Stimulated activated naive CD8-positive, alpha-beta T cell treated with anti-CD3 and anti-CD28 coated beads, Interleukin-15, amount 100 ng/mL, for 72 hours (primary cell): ENCODE measurements at regions not wholly inside any gene's neighbourhood (a gene's known extent, or its start where the extent isn't known, plus 50 kb on each side); places are given as distances from the start of the nearest gene placed in this dataset.

Experiments used
- ATAC-seq: fragments of 150-1000 bp; cut with Tn5 transposase; 2 replicates; pipeline ENCODE4 v1.10.0; 2021; ENCODE audit warnings: mild to moderate bottlenecking, moderate library complexity
- DNase-seq, 2 donors: peaks; one replicate each; pipeline ENCODE4 v3.0.0; 2021 to 2022
- H3K27ac Mint-ChIP-seq, 2 donors: one replicate each; pipeline ENCODE4 v1.8.0; 2022; ENCODE audit warnings: mild to moderate bottlenecking in 2 of 2, mixed read lengths in 2 of 2, moderate library complexity in 2 of 2
- H3K27me3 Mint-ChIP-seq: one replicate; pipeline ENCODE4 v1.8.0; 2022; ENCODE audit warnings: mixed read lengths
- H3K4me1 Mint-ChIP-seq: one replicate; pipeline ENCODE4 v1.8.0; 2022; ENCODE audit warnings: mild to moderate bottlenecking, mixed read lengths
- H3K4me3 Mint-ChIP-seq, 2 donors: one replicate each; pipeline ENCODE4 v1.8.0; 2022; ENCODE audit warnings: mild to moderate bottlenecking in 2 of 2, mixed read lengths in 2 of 2, moderate library complexity in 1 of 2
- H3K9me3 Mint-ChIP-seq, 2 donors: one replicate each; pipeline ENCODE4 v1.8.0; 2022; ENCODE audit warnings: mixed read lengths in 2 of 2

- DNase-seq (no peak), ATAC-seq (no peak)
- H3K27me3 Mint-ChIP-seq = no peaks in the 10 kb centered on the region
Measured at GRCh38 chrX:37956223-37956622, 50.1 kb upstream of the SYTL5 start.

More at GRCh38 chrX:37956223-37956622, 50.1 kb upstream of the SYTL5 start:
- H3K4me3 Mint-ChIP-seq = no peak overlapping the region
- no peak overlapping the region for H3K27ac Mint-ChIP-seq
- H3K4me1 Mint-ChIP-seq = no peaks in the 10 kb centered on the region
- no peaks in the 10 kb centered on the region for H3K9me3 Mint-ChIP-seq
